C1 segment of cervical spinal cord (tissue), 14 donors: ENCODE measurements at regions not wholly inside any gene's neighbourhood (a gene's known extent, or its start where the extent isn't known, plus 50 kb on each side); places are given as distances from the start of the nearest gene placed in this dataset.

Experiments
- DNase-seq, 14 donors: peaks; one replicate each; lab custom pipeline; 2025; lab: John Stamatoyannopoulos, UW

DNA sequence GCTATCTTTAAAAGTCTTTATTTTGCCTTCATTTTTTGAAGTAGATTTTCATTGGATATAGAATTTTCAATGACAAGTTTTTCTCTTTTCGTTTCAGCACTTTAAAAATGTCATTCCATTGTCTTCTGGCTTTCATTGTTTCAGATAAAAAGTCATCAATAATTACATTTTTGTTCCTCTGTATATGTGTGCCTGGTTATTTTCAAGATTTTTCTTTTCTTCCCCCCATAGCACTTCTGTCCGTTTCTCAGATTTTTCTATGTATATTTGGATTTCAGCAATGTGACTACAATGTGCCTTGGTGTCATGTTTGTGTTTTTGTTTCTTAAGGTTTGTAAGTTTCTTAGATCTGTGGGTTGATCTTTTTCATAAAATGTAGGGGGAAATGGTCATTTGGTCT is 66.3 kb upstream of the HSD17B12 start:
- no peak for DNase-seq

DNA sequence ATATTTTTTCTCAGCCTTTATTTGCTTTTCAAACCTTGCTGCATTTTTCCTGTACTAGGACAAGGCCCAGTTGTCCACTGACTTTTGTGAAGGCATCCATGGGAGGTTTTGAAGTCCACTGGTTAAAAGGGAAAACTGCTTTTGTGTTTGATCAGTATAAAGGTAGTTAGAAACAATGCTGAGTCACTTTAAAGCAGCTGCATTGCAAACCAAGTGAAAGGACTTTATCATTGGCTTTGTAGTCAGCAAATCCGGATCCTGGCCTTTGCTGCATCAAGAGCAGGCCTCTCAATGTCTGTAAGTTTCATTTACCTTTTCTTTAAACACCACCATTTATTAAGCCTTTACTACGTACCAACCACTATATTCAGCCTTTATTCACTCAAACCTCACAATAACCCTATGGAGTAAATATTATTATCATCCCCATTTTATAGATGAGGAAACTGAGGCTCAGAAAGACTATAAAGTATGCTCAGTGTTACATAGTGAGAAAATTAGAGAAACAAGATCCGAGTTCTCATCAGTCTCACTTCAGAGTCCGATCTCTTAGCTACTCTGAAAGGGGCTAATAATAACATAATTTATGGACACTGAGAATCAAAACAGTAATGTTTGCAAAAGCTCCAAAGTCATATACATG is 60.6 kb upstream of the HSD17B12 start:
- no peak for DNase-seq

DNA sequence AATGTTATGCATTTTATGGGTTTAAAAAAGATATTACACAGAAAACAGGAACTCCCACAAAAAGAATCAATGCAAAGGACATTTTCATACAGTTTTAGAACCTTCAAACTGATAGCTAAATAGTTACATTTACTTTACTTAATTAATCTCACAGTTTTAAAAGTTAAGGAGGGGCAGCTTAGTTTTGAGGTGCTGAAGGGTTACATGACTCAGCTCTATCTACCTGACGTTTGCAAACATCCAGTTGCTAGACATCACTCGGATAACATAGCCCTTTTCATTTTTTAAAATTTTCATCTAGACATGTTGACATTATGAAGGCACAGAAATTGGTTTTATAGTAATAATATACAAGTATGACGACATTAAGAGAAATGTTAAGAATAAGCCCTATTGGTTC is 53.7 kb upstream of the HSD17B12 start:
- DNase-seq, result no peak
